NCI-H82 treated with DMSO at 0.1 percent for 48 hours (cell line): ENCODE measurements at regions not wholly inside any gene's neighbourhood (a gene's known extent, or its start where the extent isn't known, plus 50 kb on each side); places are given as distances from the start of the nearest gene placed in this dataset.
A peak's percentile ranks its signal among the peaks of the same experiment; 100 is the strongest.

Source experiments
- DNase-seq: peaks from one replicate; lab custom pipeline; 2025; ENCODE audit not compliant: unreplicated experiment; lab: John Stamatoyannopoulos, UW

GRCh38 chr17:70629902-70630301 lies 460.6 kb downstream of the KCNJ2 start:
- DNase-seq = no peak

- peak; percentile 15 for DNase-seq
Observed at GRCh38 chr17:70636517-70637133, 467.3 kb downstream of the KCNJ2 start.

- DNase-seq = no peak
Observed at GRCh38 chr17:70642059-70642458, 472.7 kb downstream of the KCNJ2 start.

GRCh38 chr17:70644096-70644495 lies 474.8 kb downstream of the KCNJ2 start:
- no peak for DNase-seq

- no peak for DNase-seq
Observed at GRCh38 chr17:70646673-70647072, 477.3 kb downstream of the KCNJ2 start.

GRCh38 chr17:70648166-70648565 lies 478.8 kb downstream of the KCNJ2 start:
- no peak for DNase-seq

GRCh38 chr17:70653850-70654249 lies 484.5 kb downstream of the KCNJ2 start:
- DNase-seq = no peak

- DNase-seq = no peak
Observed at GRCh38 chr17:70654706-70655105, 485.4 kb downstream of the KCNJ2 start.

- DNase-seq = no peak
Observed at GRCh38 chr17:70655176-70655958, 486.0 kb downstream of the KCNJ2 start.

- DNase-seq = no peak
Observed at GRCh38 chr17:70658317-70658716, 489.0 kb downstream of the KCNJ2 start.

GRCh38 chr17:70658840-70659239 lies 489.5 kb downstream of the KCNJ2 start:
- DNase-seq = no peak

GRCh38 chr17:70661342-70662222 lies 492.2 kb downstream of the KCNJ2 start:
- DNase-seq = no peak

GRCh38 chr17:70668276-70668937 lies 499.1 kb downstream of the KCNJ2 start:
- DNase-seq = no peak

- DNase-seq = no peak
Observed at GRCh38 chr17:70668938-70669778, 499.8 kb downstream of the KCNJ2 start.

GRCh38 chr17:70674061-70674460 lies 504.7 kb downstream of the KCNJ2 start:
- no peak for DNase-seq

GRCh38 chr17:70675070-70675590 lies 505.8 kb downstream of the KCNJ2 start:
- DNase-seq = no peak

GRCh38 chr17:70677783-70678647 lies 508.7 kb downstream of the KCNJ2 start:
- DNase-seq = no peak

- DNase-seq = no peak
Observed at GRCh38 chr17:70678889-70679288, 509.6 kb downstream of the KCNJ2 start.

GRCh38 chr17:70683936-70684335 lies 514.6 kb downstream of the KCNJ2 start:
- DNase-seq = no peak
